ENCODE measurements at regions not wholly inside any gene's neighbourhood (a gene's known extent, or its start where the extent isn't known, plus 50 kb on each side); places are given as distances from the start of the nearest gene placed in this dataset.

GRCh38 chr14:86518298-86518697 lies 988.4 kb downstream of the FLRT2 start:
- Histone ChIP-seq H2BK20ac (ENCODE audit: low read depth, low read length) (no peak overlapping the region), H2AK9ac (replicated peaks; ENCODE audit: low read depth, low read length, poor library complexity) (no peak overlapping the region), H3K18ac (ENCODE audit: low read depth, low read length) (no peak overlapping the region), H4K91ac (ENCODE audit: insufficient read depth, low read depth, low read length) (no peak overlapping the region), H3K4ac (ENCODE audit: low read depth, low read length) (no peak overlapping the region), H3K27ac (ENCODE audit: insufficient read depth, low read length) (no peak overlapping the region), H2BK15ac (ENCODE audit: low read depth, low read length) (no peak overlapping the region), H3K9me3 (ENCODE audit: control insufficient read depth, insufficient read depth, low read length) (no peaks in the 10 kb centered on the region), H2BK5ac (ENCODE audit: low read depth, low read length, poor library complexity, severe bottlenecking) (no peak overlapping the region), H3K56ac (ENCODE audit: extremely low read depth, insufficient read depth, low read length) (no peak overlapping the region), H2AK5ac (ENCODE audit: low read depth, low read length) (no peak overlapping the region), H3K36me3 (ENCODE audit: control insufficient read depth, insufficient read depth, low read length) (no peaks in the 10 kb centered on the region), H3K27me3 (ENCODE audit: control insufficient read depth, insufficient read depth, low read length) (no peaks in the 10 kb centered on the region), H2BK120ac (ENCODE audit: low read depth, low read length) (no peak overlapping the region), H4K5ac (ENCODE audit: low read depth, low read length) (no peak overlapping the region), H4K20me1 (ENCODE audit: insufficient read depth, low read length) (no peaks in the 10 kb centered on the region), H3K9me1 (ENCODE audit: insufficient read depth, low read length) (no peaks in the 10 kb centered on the region), H3K4me1 (ENCODE audit: control insufficient read depth, insufficient read depth, low read length) (no peaks in the 10 kb centered on the region), H3K9ac (ENCODE audit: low read depth, low read length) (no peak overlapping the region), H4K8ac (ENCODE audit: low read depth in 2 of 2, low read length in 2 of 2) (no peak overlapping the region), H3K79me1 (ENCODE audit: low read depth in 1 of 2, low read length in 2 of 2) (no peaks in the 10 kb centered on the region), H3K4me3 (ENCODE audit: insufficient read depth, low read depth, low read length) (no peak overlapping the region), H3K14ac (replicated peaks; ENCODE audit: low read depth, low read length) (no peak overlapping the region), H3K23ac (ENCODE audit: low read depth, low read length) (no peak overlapping the region), H3K4me2 (ENCODE audit: low read depth, low read length) (no peak overlapping the region), H2AFZ (replicated peaks; ENCODE audit: low read length, poor library complexity) (no peak overlapping the region)
- in situ Hi-C loops (cut with MboI; ENCODE audit: low sequenced_read_pairs), result no loop called here
- TF ChIP-seq MAZ (IDR thresholded peaks at IDR 0.05; ENCODE audit: borderline replicate concordance, low read depth, low read length) (no peak), RFX5 (IDR thresholded peaks at IDR 0.05; ENCODE audit: low read depth, low read length) (no peak), USF2 (IDR thresholded peaks at IDR 0.05; ENCODE audit: low read depth, low read length) (no peak), ELK1 (IDR thresholded peaks at IDR 0.05; ENCODE audit: borderline replicate concordance, low read depth, low read length) (no peak), SMC3 (IDR thresholded peaks at IDR 0.05; ENCODE audit: low read depth, low read length) (no peak), CHD1 (IDR thresholded peaks at IDR 0.05; ENCODE audit: low read depth, low read length) (no peak), CEBPB (IDR thresholded peaks at IDR 0.05; ENCODE audit: low read depth, low read length) (no peak), BHLHE40 (IDR thresholded peaks at IDR 0.05; ENCODE audit: low read depth, low read length) (no peak), RCOR1 (IDR thresholded peaks at IDR 0.05; ENCODE audit: insufficient replicate concordance, low read length) (no peak), RAD21 (IDR thresholded peaks at IDR 0.05; ENCODE audit: low read length) (no peak)
- dilution Hi-C loops (cut with HindIII; ENCODE audit: low sequenced_read_pairs, unreplicated experiment), result no loop called here
- ChIA-PET CTCF (no interaction called here), POLR2A (ENCODE audit: unreplicated experiment) (no interaction called here)
- DNase-seq, result no peak
- no CpG with 5 or more reads among the region's 2 CpGs for WGBS, 2 experiments (ENCODE audit: extremely low coverage in 2 of 2, insufficient read length in 1 of 2)
- ATAC-seq (ENCODE audit: low read depth), result no peak
- no TSS peak for BruUV-seq (replicated peaks)
- intact Hi-C loops (cut with micrococcal nuclease), result no loop called here

All from IMR-90 (cell line).